ENCODE measurements at regions not wholly inside any gene's neighbourhood (a gene's known extent, or its start where the extent isn't known, plus 50 kb on each side); places are given as distances from the start of the nearest gene placed in this dataset.
"Not testable (repeated sequence)": the region's sequence is repeated elsewhere in the genome, so short reads cannot be mapped to it uniquely, and the experiment has no call there.

- TF ChIP-seq POLR2AphosphoS5 (IDR thresholded peaks at IDR 0.05; ENCODE audit: borderline replicate concordance, low read depth, low read length); EZH2 (IDR thresholded peaks at IDR 0.05): not testable (repeated sequence)
These were observed 109.1 kb upstream of the CHRDL1 start for GRCh38 chrX:110904747-110905146.

Data from SK-N-MC (cell line).